HG02759 (cell line): ENCODE measurements at regions not wholly inside any gene's neighbourhood (a gene's known extent, or its start where the extent isn't known, plus 50 kb on each side); places are given as distances from the start of the nearest gene placed in this dataset.
"Not testable (repeated sequence)": the region's sequence is repeated elsewhere in the genome, so short reads cannot be mapped to it uniquely, and the experiment has no call there.

Experiments used
- ATAC-seq: cut with Tn5 transposase; IDR thresholded peaks from one replicate; pipeline ENCODE4 v1.9.1; 2021; ENCODE audit warnings: mild to moderate bottlenecking, moderate library complexity; ENCODE audit not compliant: unreplicated experiment

- no peak for ATAC-seq
Measured at GRCh38 chr15:38726187-38726586, 161.6 kb upstream of the RASGRP1 start.

DNA sequence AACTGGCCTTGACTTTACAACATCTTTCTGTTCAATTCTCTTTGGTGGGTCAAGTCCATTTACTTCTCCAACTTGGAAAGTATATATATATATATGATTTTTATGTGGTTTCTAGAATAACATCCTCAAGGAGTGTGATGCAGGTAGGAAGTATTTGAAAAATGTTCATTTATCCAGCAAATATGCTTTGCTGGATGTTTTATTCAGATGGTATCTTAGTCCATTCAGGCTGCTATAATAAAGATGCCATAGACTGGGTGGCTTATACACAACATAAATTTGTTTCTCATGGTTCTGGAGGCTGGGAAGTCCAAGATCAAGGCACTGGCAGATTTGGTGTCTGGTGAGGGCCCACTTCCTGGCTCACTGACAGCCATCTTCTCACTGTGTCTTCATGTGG lies 168.7 kb upstream of the RASGRP1 start:
- no peak for ATAC-seq

DNA sequence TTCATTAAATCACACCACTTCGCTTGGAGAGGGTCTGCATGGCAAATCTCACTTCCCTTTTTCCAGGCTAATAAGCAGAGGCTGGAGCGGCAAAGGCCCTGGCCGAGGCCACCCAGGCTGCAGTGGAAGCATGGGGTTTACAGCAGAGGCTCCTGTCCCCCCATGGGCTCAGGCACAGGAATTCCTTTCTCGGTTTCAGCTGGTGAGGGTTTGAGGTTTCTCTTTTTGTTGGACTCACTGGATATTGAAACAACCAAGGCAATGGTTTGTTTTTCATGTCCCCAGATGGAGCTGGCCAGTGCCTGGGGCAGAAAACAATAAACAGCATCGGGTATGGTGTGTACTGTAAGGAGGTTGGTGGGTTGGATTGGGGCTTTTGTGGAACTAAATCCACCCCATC lies 175.6 kb upstream of the RASGRP1 start:
- ATAC-seq: no peak

GRCh38 chr15:38743147-38743546 lies 178.5 kb upstream of the RASGRP1 start:
- ATAC-seq: no peak

GRCh38 chr15:38745126-38745525 lies 180.5 kb upstream of the RASGRP1 start:
- ATAC-seq: no peak

DNA sequence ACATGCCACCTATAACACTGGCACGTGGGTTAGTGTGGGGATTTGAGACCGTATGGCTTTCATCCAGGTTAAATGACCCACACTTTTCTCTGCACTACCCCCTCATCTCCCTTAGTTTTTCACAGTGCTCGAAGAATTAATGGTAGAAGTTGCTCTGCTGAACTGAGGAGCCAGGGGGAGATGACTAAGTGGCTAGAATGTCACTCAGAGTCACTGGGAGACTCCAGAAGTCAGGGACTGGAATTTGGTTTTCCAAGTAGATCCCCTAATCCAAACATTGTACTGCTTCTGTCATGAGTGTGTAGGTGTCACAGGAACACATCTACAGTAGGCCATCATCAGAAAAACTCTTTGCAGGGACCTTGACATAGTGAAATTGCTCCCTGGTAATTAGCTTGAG lies 181.0 kb upstream of the RASGRP1 start:
- ATAC-seq: no peak

DNA sequence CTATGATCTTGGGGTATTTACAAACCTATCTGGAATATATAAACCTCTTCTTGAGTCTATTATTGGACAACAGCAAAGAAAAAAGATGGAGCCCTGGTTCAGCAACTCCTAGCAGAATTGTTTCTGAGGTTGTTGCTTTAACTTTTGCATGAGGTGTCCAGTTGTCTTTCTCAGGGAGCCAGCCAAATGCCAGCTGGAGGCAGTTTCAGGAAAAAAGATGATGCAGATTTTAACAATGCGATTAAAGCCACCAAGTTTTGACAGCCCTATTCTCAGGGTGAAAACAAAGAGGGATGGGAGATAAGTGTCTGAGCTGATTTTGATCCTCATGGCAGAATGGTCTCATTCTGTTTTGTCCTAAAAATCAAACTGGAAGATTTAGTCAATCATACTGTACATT lies 181.6 kb upstream of the RASGRP1 start:
- no peak for ATAC-seq

DNA sequence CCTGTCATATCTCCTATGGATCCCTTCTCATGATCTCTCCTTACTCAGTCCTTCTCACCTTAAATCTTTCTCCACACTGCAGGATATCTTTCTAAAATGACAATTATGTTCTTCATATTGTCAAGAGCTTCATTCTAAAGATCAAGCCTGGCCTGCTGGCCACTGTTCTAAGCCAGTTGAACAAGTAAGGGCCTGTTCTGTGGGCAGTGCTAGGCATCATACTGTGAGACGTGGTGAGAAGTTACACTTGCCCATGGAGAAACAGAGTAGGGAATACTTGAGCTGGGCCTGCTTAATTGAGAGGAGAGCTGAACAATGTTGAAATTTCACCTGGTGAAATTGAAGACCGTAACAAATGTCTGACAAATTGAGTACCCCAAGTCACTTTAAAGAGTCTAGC lies 184.1 kb upstream of the RASGRP1 start:
- ATAC-seq: no peak

DNA sequence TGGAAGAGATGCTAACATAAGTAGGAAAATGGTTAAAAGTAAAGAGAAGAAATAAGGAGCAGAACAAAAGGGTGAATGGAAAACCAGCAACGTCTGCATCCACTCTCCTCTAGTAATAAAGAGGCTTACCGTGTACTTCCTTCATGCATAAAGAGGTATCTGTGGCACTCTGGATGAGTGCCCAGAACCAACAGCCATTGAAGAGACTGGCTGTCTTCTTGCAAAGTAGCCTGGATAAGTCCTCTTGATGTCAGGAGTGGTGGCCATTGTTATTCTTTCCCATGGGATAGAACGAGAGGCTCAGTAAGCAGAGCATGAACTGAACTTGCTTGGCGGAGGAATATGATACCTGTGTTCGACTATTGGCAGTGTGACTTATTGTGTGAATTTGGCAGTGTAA lies 186.2 kb upstream of the RASGRP1 start:
- ATAC-seq: no peak

DNA sequence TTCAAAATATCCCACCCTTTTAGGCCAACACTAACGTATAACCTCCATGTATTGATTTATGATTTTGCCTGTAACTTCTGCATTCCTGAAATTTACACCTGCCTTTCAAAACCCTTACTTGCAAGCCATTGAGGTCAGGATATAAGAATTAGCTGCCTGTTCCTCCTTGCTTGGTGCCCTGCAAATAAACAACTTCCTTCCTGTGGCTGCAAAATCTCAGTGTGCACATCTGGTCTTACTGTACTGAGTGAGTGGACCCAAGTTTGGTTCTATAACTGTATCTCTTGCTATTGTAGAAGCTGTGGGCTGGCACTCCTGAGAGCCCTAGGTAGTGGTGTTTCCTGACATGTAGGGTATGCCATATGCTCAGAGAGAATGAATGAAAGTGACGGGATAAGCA lies 191.1 kb upstream of the RASGRP1 start:
- no peak for ATAC-seq

DNA sequence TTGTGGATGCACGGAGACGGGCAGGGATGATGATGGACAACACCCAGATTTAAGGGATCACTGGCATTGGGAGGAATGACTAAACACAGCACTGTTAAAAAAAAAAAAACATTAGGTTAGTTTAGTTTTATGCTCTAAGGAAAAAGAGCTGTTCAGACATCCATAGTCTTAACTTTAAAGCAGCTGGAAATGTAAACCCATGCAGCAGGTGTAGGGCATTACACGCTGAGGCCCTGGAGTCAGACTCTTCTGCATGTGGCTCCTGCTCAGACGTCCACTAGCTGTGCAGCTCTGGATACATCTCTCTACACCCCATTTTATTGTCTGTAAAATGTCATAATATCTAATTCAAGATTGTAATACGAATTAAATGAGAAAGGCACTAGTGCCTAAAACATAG lies 191.8 kb upstream of the RASGRP1 start:
- no peak for ATAC-seq

- no peak for ATAC-seq
Measured at GRCh38 chr15:38758043-38758442, 193.4 kb upstream of the RASGRP1 start.

DNA sequence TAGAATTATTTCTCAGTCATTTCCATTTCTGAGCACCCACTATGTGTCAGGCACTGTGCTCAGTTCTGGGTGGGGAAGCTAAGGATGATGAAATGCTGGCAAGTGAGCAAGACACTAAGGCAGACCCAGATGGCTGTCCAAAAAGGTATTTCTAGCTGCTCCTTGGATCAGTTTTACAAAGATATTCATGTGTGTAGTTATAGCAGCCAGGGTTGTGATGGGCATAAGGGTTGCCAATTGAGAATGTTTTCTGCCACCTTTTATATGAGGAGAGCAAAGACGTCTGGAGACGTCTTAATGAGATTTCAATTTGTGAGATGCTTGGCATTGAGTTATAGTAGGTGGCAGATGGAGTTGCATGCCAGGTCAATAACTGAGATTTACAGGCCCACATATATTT lies 197.1 kb upstream of the RASGRP1 start:
- ATAC-seq: no peak

- no peak for ATAC-seq
Measured at GRCh38 chr15:38768970-38769369, 204.4 kb upstream of the RASGRP1 start.

- ATAC-seq: no peak
Measured at GRCh38 chr15:38769492-38769891, 204.9 kb upstream of the RASGRP1 start.

- ATAC-seq: not testable (repeated sequence)
Measured at GRCh38 chr15:38774076-38774475, 209.5 kb upstream of the RASGRP1 start.

GRCh38 chr15:38781196-38781595 lies 216.6 kb upstream of the RASGRP1 start:
- ATAC-seq: no peak

DNA sequence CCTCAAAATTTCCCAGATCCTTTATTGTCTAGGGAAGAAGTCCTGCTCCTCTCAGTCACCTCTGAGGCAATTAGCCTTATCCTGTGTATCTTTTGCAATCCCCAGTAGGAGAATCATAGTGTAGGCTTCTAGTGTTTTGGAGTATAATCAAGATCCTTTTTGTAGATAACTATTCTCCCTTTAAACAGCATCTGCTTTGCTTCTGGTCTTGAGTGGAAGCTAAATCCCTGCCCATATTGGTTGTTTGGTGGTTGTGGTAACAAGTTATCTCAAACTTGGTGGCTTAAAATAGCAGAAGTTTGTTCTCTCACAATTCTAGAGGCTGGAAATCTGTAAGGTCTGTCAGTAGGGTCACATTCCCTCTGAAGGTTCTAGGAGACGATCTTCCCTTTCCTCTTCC lies 217.5 kb upstream of the RASGRP1 start:
- ATAC-seq: no peak

GRCh38 chr15:38788918-38789317 lies 224.3 kb upstream of the RASGRP1 start:
- ATAC-seq: no peak

- no peak for ATAC-seq
Measured at GRCh38 chr15:38789566-38789965, 225.0 kb upstream of the RASGRP1 start.

DNA sequence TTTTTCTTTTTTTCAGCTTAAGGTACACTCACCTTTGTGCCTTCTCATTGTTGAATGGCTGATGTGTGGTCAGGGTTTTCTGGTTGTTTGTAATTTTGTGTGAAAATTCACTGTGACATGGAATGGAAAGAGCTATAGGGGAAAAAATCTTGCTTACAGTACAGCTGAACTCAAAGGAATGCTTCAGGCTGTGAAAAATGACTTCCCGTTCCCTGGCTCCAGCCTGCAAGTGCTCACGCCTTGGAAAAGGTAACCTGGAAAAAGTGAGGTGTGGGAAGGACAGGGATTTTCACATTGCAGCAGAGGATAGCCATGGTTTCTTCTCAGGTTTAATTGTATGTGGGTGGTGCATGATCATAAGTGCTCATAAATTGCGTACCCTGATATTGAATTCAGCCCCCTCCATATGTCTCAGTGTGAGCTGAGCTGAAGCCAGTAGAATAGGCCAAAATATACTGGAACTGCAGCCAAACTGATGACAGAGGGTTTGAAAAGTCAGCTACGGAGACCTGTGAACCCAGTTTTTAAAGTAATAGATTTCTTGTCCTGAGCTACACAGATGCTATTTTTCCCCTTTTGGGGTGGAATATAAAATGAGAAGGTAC lies 228.7 kb upstream of the RASGRP1 start:
- no peak for ATAC-seq

- ATAC-seq: no peak
Measured at GRCh38 chr15:38795471-38796245, 231.0 kb upstream of the RASGRP1 start.

DNA sequence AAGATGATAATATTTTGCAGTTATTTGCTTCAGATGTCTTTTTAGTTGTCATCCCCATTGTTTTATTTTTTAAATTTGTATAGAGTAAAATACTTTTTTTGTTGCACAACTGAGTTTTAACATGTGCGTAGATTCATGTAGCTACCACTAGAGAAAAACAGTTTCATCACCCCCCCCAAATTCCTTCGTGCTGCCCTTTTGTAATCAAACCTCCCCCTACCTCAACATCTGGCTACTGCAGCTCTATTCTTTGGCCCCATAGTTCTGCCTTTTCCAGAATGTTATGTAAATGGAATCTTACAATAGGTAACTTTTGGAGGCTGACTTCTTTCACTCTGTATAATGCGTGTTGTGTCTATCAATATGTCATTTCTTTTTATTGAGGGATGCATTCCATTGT lies 232.0 kb upstream of the RASGRP1 start:
- ATAC-seq: no peak
